Tibial artery (tissue), 4 donors: ENCODE measurements at regions not wholly inside any gene's neighbourhood (a gene's known extent, or its start where the extent isn't known, plus 50 kb on each side); places are given as distances from the start of the nearest gene placed in this dataset.

ENCODE experiments used
- DNase-seq, 2 donors: peaks; one replicate each; pipeline ENCODE4 v3.0.0-alpha.2; 2019
- H3K27ac ChIP-seq, 2 donors: fragments of 200-600 bp; sonication (generic) in 1 of 2; 1 replicate in 1 of 2; 2 replicates in 1 of 2; pipeline ENCODE4 v1.5.1; 2018 to 2019; ENCODE audit warnings: mild to moderate bottlenecking in 1 of 2
- H3K27me3 ChIP-seq, 2 donors: fragments of 200-600 bp; sonication (generic) in 1 of 2; one replicate each; pipeline versions ENCODE4 v1.5.1 to v1.6.0; 2016 to 2019
- H3K36me3 ChIP-seq, 3 donors: fragments of 200-600 bp; sonication (generic) in 2 of 3; one replicate each; pipeline ENCODE4 v1.5.1; 2016 to 2019; ENCODE audit warnings: mild to moderate bottlenecking in 2 of 3
- H3K4me1 ChIP-seq, 4 donors: fragments of 200-600 bp; sonication (generic) in 2 of 4; 1 replicate in 3 of 4; 2 replicates in 1 of 4; pipeline ENCODE4 v1.5.1; 2016 to 2019
- H3K4me3 ChIP-seq, 2 donors: fragments of 200-600 bp; sonication (generic) in 1 of 2; 1 replicate in 1 of 2; 2 replicates in 1 of 2; pipeline ENCODE4 v1.5.1; 2018 to 2019; ENCODE audit warnings: mild to moderate bottlenecking in 2 of 2
- H3K9me3 ChIP-seq, 3 donors: fragments of 200-600 bp; sonication (generic) in 1 of 3; one replicate each; pipeline ENCODE4 v1.5.1; 2016 to 2019
- CTCF ChIP-seq, 2 experiments: fragments of 200-600 bp in 1 of 2; fragments of 450-650 bp in 1 of 2; IDR thresholded peaks; one replicate each; pipeline ENCODE4 v1.5.1; 2017 to 2019; ENCODE audit warnings: antibody characterized with exemption in 2 of 2, mild to moderate bottlenecking in 1 of 2, moderate library complexity in 1 of 2
- intact Hi-C: fragments of 100-400 bp; cut with DNase I; formaldehyde crosslinking; loops from one replicate; pipeline ENCODE4 v1.15.0; 2023; ENCODE audit warnings: low total_unique reads

GRCh38 chr6:95469511-95469910 is 107.8 kb upstream of the MANEA start:
- Histone ChIP-seq H3K27ac (no peak overlapping the region), H3K27me3 (no peaks in the 10 kb centered on the region), H3K9me3 (peaks cover 0 to 4% (median 0%) of the 10 kb centered on the region in 3 donors), H3K4me1 (no peaks in the 10 kb centered on the region), H3K36me3 (no peaks in the 10 kb centered on the region), H3K4me3 (no peak overlapping the region)
- no peak for TF ChIP-seq CTCF (IDR thresholded peaks at IDR 0.05)
- intact Hi-C loops = no loop called here
- DNase-seq = no peak

GRCh38 chr6:95478941-95479340 is 98.4 kb upstream of the MANEA start:
- Histone ChIP-seq H3K36me3 (no peaks in the 10 kb centered on the region), H3K4me1 (no peaks in the 10 kb centered on the region), H3K27ac (no peak overlapping the region), H3K27me3 (no peaks in the 10 kb centered on the region), H3K4me3 (no peak overlapping the region), H3K9me3 (no peaks in the 10 kb centered on the region)
- TF ChIP-seq CTCF (IDR thresholded peaks at IDR 0.05) = no peak
- intact Hi-C loops = no loop called here
- no peak for DNase-seq

GRCh38 chr6:95487817-95488216 is 89.5 kb upstream of the MANEA start:
- no peak for TF ChIP-seq CTCF (IDR thresholded peaks at IDR 0.05)
- intact Hi-C loops = no loop called here
- Histone ChIP-seq H3K27ac (no peak overlapping the region), H3K27me3 (no peaks in the 10 kb centered on the region), H3K36me3 (no peaks in the 10 kb centered on the region), H3K4me1 (no peaks in the 10 kb centered on the region), H3K9me3 (no peaks in the 10 kb centered on the region), H3K4me3 (no peak overlapping the region)
- DNase-seq = no peak

GRCh38 chr6:95489185-95489863 is 88.0 kb upstream of the MANEA start:
- H3K9me3 ChIP-seq = no peaks in the 10 kb centered on the region
- H3K4me3 ChIP-seq = no peak overlapping the region
- H3K27ac ChIP-seq = no peak overlapping the region
- no peaks in the 10 kb centered on the region for H3K36me3 ChIP-seq
- H3K27me3 ChIP-seq = no peaks in the 10 kb centered on the region
- no peaks in the 10 kb centered on the region for H3K4me1 ChIP-seq
- no peak for DNase-seq
- intact Hi-C loops = no loop called here
- TF ChIP-seq CTCF (IDR thresholded peaks at IDR 0.05) = no peak

- Histone ChIP-seq H3K4me3 (no peak overlapping the region), H3K4me1 (no peaks in the 10 kb centered on the region), H3K27me3 (no peaks in the 10 kb centered on the region), H3K27ac (no peak overlapping the region), H3K36me3 (no peaks in the 10 kb centered on the region), H3K9me3 (no peaks in the 10 kb centered on the region)
- no peak for TF ChIP-seq CTCF (IDR thresholded peaks at IDR 0.05)
- intact Hi-C loops = no loop called here
- no peak for DNase-seq
These were observed 80.4 kb upstream of the MANEA start for GRCh38 chr6:95496769-95497426.
